Bone marrow (tissue), 2 donors: ENCODE measurements at regions not wholly inside any gene's neighbourhood (a gene's known extent, or its start where the extent isn't known, plus 50 kb on each side); places are given as distances from the start of the nearest gene placed in this dataset.

Experiments
- DNase-seq, 2 donors: peaks; one replicate each; lab custom pipeline; 2025; lab: John Stamatoyannopoulos, UW

DNA sequence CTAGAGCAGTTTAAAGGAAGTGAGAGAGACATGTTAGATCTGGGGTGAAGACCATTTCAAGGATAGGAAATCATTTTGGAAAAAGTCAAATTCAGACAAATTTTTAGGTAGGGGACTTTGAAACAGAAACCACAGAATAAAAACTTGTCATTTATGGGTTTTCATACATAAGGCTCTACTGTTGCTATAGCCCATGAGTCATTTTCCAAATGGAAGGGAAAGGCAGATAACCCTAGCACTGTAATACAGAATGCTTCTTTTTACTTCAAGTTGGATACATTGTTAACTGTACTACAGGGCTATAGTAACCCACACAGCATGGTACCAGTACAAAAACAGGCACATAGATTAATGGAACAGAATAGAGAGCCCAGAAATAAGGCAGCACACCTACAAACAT is 455.4 kb downstream of the EBF1 start:
- DNase-seq = no peak

DNA sequence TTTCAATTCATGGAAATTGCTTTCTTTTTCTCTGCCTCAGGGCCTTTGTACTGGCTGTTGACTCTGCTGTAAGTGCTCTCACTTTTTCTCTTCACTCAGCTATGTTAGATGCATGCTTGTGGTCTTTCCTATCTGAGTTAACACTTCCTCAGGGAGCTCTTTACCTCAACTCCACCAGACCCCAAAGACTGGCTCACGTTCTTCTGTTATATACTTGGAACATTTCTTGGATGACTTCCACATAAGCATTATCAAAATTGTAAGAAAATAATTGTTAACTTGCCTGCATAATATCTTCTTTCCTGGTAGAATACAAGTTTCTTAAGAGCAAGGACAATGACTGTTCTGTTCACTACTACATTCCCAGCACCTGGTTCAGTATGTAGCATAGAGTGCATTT is 455.9 kb downstream of the EBF1 start:
- DNase-seq = no peak

DNA sequence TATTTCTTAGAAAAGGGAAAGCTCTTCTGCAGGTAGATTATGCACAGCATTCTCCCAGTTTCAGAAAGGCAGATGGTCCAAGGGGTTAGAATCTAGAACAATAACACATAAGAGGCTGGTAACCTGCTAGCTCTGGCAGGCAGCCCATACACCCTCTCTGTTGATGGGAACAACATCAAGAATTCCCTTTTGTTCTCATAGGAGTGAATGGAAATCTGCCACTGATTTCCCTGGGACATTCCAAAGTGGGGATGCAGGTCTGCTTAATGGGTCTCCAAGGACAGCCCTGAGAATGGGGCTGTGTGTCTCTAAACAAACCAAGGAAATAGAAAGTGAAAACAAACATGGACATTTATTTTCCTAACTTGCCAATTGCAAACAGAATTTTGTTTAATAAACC is 456.8 kb downstream of the EBF1 start:
- no peak for DNase-seq

- no peak for DNase-seq
These were observed 458.7 kb downstream of the EBF1 start for GRCh38 chr5:158641016-158641415.

DNA sequence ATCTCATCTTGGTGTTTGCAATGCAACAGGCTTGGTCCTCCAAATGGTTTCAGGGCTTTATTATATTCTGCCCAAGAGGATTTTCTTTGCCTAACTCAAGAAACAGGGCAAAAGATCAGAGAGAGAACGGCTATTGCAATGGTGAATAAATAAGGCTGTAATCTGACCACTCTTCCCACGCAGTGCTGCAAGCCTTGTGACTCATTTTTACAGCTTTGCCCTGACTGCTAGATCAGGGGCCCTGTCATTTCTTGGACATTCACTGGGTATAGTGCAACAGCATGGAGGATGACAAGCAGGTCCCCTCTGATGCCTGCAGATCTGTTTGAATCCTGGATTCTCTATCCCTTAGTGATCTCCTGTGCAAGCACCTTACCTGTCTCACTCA is 459.1 kb downstream of the EBF1 start:
- no peak for DNase-seq

DNA sequence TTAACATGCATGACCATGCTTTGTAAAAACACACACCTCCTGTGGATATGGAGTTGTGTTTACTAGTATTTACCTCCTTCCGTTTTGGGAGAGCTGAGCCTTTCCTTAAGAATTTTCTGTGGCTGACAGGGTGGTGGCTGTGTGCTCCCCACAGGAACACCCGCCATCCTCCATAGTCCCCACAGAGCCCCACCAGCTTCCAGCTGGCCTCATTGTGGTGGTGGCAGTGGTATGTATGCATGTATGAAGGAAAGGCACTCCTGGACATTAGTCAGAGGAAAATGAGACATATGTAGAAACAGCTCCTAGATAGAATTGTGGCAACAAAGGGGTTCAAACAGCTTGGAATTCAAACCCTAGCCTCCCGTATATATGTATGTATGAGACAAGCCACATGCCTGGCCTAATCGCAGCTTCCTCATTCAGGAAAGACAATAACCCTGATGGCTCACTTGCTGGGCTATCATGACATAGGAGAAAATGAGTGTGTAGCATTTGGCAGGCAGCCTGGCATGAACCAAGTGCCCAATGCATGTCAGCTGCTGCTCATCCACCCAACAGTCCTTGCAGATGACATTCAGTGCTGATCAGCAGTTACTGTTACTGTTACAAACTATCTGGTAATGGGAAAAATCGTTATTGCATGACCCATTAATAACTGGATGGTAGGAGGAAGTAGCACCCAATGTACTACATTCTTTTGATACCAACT is 459.7 kb downstream of the EBF1 start:
- no peak for DNase-seq

GRCh38 chr5:158638396-158638795 is 461.3 kb downstream of the EBF1 start:
- DNase-seq = no peak

- no peak for DNase-seq
These were observed 462.7 kb downstream of the EBF1 start for GRCh38 chr5:158637039-158637438.

DNA sequence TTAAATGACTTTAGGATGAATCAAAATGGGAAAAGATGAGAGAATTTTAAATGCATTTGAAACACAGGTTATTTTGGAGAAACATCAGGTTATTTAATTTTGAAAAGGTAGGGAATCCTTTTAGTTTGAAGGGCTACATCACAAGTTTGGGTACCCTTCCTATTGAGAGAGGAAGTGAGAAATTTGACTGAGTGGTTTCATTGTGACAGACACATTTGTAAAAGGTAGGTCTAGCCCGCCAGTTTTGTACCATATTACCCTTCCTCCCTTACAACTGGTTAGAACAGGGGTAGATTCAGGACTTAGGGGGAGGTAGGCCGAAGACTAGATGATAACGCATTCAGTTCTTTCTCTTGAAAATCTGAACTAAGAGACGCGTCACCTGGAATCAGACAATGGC is 464.2 kb downstream of the EBF1 start:
- no peak for DNase-seq

DNA sequence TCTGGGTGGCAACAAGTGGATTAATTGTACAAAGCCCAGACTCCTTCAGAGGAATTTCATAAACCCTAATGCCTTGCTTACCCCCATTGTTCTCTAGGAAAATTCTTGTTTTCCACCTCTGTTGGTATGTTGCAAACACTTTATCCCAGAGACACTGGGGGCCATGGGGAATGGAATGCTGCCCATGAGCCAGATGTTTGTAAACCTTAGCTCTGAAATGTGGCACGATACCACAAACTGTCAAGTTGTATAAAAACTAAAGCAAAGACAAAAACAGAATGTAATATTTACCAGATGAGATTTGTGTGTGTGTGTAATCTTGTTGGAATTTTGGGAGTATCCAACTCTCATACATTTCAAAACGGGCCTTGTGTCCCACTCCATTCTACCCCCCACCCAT is 465.0 kb downstream of the EBF1 start:
- DNase-seq = no peak

DNA sequence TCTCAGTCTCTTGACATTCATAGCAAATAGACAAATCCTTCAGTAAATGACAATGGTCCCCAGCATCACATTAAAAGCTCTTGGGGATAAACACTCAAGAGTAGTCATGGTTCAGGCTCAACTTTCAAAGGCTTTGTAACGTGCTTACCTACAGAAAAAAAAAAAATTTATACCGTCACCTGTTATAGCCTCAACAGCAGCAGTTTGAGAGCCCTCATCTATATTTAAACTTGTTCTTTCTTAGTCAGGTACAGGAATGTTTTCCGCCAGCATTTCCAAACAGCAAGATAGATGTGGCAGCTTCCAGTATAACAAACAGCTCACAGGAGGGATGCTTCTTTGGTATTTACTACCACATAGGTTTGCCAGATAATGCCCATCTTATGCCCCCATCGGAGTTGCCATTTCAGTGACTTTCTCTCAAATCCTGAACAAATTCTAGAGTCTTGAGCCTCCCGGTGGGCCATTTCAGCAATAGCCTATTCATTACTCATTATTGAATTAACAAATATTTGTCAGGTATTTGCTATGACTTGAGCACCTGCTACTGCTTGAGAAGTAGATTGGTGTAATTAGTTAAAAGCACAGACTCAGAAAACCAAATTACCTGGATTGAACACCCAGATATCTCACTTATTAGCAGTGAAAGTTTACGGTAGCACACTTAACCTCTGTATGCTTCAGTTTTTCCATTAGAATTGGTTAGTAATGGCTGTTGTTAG is 470.0 kb downstream of the EBF1 start:
- no peak for DNase-seq

DNA sequence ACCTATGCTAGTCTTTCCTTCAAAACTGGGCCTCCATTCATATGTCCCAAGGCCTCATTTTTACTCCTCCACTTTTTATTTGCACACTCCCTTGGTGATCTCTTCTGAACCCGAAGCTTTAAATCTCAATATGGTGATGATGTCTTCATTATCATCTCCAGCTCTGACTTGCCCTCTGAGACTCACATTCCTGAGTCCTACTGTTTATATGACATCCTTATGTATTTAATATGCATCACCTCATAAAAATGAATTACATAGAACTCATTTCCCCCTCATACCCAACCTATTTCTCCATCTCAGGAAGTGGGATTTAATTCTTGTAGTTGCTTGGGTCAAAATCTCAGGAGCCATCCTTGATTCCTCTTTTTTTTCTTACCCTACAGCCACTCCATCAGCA is 473.0 kb downstream of the EBF1 start:
- DNase-seq = no peak

GRCh38 chr5:158623971-158624370 is 475.7 kb downstream of the EBF1 start:
- DNase-seq = no peak

- no peak for DNase-seq
These were observed 478.3 kb downstream of the EBF1 start for GRCh38 chr5:158621391-158621790.

- DNase-seq = no peak
These were observed 480.5 kb downstream of the EBF1 start for GRCh38 chr5:158619083-158619788.

GRCh38 chr5:158618256-158618655 is 481.5 kb downstream of the EBF1 start:
- DNase-seq = no peak

GRCh38 chr5:158616707-158617106 is 483.0 kb downstream of the EBF1 start:
- DNase-seq = no peak

DNA sequence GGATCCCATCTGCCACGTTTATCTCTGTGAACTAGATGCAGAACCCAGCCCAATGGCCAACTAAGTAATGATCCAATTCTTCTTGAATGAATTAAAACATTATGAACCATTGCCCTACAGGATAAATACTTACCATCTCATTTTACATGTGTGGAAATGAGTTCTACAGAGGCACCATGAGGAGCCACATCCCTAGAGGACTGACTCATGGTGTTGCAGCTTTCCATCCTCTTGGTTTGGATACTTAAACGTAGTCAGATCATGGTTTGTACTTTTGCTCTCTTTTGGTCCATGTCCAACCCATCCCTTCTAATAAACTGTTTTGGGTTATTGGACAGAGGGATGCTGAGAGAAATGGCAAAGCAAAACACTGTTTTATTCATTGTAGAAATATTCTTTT is 484.8 kb downstream of the EBF1 start:
- DNase-seq = no peak

GRCh38 chr5:158611581-158611980 is 488.1 kb downstream of the EBF1 start:
- no peak for DNase-seq

DNA sequence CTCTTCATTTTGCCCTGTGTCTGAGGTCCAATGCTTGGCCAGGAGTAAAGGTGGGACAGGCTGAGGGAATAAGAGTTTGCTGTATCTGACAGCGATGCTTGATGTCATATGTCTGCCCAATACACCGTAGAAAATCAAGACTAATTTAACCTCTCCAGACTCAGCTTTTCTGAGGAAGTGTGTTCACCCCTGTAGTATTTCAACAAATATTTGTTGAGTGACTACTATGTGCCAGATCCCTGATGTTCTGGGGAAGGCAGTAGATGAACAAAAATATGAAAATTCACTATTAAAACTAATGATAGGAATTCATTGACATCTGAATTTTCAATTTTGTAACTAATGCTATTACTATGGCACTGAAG is 489.7 kb downstream of the EBF1 start:
- DNase-seq = no peak

- DNase-seq = no peak
These were observed 490.2 kb downstream of the EBF1 start for GRCh38 chr5:158609333-158610050.

DNA sequence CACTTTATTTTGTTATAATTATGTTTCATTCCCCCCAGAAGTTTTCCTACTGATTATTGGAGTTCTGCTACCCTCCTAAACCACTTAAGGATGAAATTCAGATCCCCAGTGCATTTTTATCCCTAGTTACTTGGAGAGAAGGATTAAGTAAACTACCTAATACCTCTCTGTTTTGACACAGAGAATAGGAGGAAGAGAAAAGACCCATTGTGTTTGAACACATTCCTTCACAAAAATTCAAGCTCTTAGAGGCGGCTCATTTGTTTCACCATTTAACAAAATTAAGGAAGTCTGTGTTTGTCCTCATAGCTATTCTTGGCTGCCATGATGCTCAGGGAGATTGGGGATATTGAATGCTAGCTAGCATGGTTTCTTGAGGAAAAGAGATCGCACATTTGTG is 492.6 kb downstream of the EBF1 start:
- no peak for DNase-seq

DNA sequence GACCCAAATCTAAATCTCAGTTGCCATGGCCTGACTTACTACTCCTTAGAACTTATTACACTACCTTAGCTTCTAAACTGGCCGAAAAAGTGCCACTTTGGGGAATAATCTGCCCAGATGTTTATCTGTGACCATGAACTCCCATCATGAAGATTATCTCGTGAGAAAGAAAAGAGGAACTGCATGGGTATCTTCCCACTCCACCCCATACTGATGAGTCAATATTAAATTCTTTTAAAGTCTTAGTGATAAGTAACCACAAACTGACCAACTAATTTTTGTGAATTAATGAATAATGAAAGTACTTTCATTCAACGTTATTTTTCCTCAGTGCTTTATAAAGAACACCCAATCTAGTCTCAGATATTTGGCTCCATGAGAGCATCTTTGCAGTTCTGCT is 493.5 kb downstream of the EBF1 start:
- no peak for DNase-seq
